HG03354 (cell line): ENCODE measurements at regions not wholly inside any gene's neighbourhood (a gene's known extent, or its start where the extent isn't known, plus 50 kb on each side); places are given as distances from the start of the nearest gene placed in this dataset.

Experiments used
- ATAC-seq: cut with Tn5 transposase; IDR thresholded peaks from one replicate; pipeline ENCODE4 v1.9.1; 2021; ENCODE audit warnings: mild to moderate bottlenecking; ENCODE audit not compliant: unreplicated experiment, poor library complexity, severe bottlenecking

GRCh38 chr15:93479715-93480114 is 390.7 kb upstream of the RGMA start:
- ATAC-seq = no peak

GRCh38 chr15:93478947-93479346 is 389.9 kb upstream of the RGMA start:
- ATAC-seq = no peak

GRCh38 chr15:93477721-93478120 is 388.7 kb upstream of the RGMA start:
- no peak for ATAC-seq

- no peak for ATAC-seq
Measured at GRCh38 chr15:93477188-93477587, 388.2 kb upstream of the RGMA start.

- no peak for ATAC-seq
Measured at GRCh38 chr15:93476491-93477177, 387.6 kb upstream of the RGMA start.

- ATAC-seq = no peak
Measured at GRCh38 chr15:93474728-93475127, 385.7 kb upstream of the RGMA start.

- ATAC-seq = no peak
Measured at GRCh38 chr15:93469994-93470393, 381.0 kb upstream of the RGMA start.

GRCh38 chr15:93467337-93467736 is 378.3 kb upstream of the RGMA start:
- ATAC-seq = peak; percentile 61

- ATAC-seq = no peak
Measured at GRCh38 chr15:93466380-93466779, 377.4 kb upstream of the RGMA start.

- no peak for ATAC-seq
Measured at GRCh38 chr15:93462690-93463089, 373.7 kb upstream of the RGMA start.

- peak; percentile 95 for ATAC-seq
Measured at GRCh38 chr15:93460717-93461116, 371.7 kb upstream of the RGMA start.

- ATAC-seq = no peak
Measured at GRCh38 chr15:93459396-93459795, 370.4 kb upstream of the RGMA start.

GRCh38 chr15:93458597-93458996 is 369.6 kb upstream of the RGMA start:
- ATAC-seq = no peak

GRCh38 chr15:93454788-93455187 is 365.8 kb upstream of the RGMA start:
- no peak for ATAC-seq

- no peak for ATAC-seq
Measured at GRCh38 chr15:93452537-93453211, 363.7 kb upstream of the RGMA start.

GRCh38 chr15:93451822-93452221 is 362.8 kb upstream of the RGMA start:
- no peak for ATAC-seq

- no peak for ATAC-seq
Measured at GRCh38 chr15:93451265-93451664, 362.3 kb upstream of the RGMA start.

- ATAC-seq = no peak
Measured at GRCh38 chr15:93449798-93450197, 360.8 kb upstream of the RGMA start.

GRCh38 chr15:93438310-93438709 is 349.3 kb upstream of the RGMA start:
- no peak for ATAC-seq

- ATAC-seq = no peak
Measured at GRCh38 chr15:93432474-93432873, 343.5 kb upstream of the RGMA start.

- no peak for ATAC-seq
Measured at GRCh38 chr15:93428807-93429351, 339.9 kb upstream of the RGMA start.
